Activated naive CD4-positive, alpha-beta T cell treated with anti-CD3 and anti-CD28 coated beads, Interleukin-2, amount 10 ng/mL, durations not matched to agents 7 days and 5 days (primary cell): ENCODE measurements at regions not wholly inside any gene's neighbourhood (a gene's known extent, or its start where the extent isn't known, plus 50 kb on each side); places are given as distances from the start of the nearest gene placed in this dataset.

Experiments used
- CTCF ChIA-PET: fragments of 350-600 bp; sonication (Branson Sonifier 250); formaldehyde crosslinking; loops from one replicate; lab custom pipeline; 2021; ENCODE audit warnings: antibody characterized with exemption; lab: Charles Lee
- DNase-seq: peaks from one replicate; pipeline ENCODE4 v3.0.0-alpha.2; 2020
- H3K27ac Mint-ChIP-seq: one replicate; pipeline ENCODE4 v1.8.0; 2021; ENCODE audit warnings: mild to moderate bottlenecking, moderate library complexity, mixed read lengths
- H3K27me3 Mint-ChIP-seq: one replicate; pipeline ENCODE4 v1.8.0; 2021; ENCODE audit warnings: mild to moderate bottlenecking, mixed read lengths
- H3K36me3 Mint-ChIP-seq: one replicate; pipeline ENCODE4 v1.8.0; 2021; ENCODE audit warnings: mixed read lengths
- H3K4me1 Mint-ChIP-seq: one replicate; pipeline ENCODE4 v1.8.0; 2021; ENCODE audit warnings: mixed read lengths
- H3K4me3 Mint-ChIP-seq: one replicate; pipeline ENCODE4 v1.8.0; 2021; ENCODE audit warnings: mild to moderate bottlenecking, moderate library complexity, mixed read lengths
- H3K9me3 Mint-ChIP-seq: one replicate; pipeline ENCODE4 v1.8.0; 2021; ENCODE audit warnings: mixed read lengths

DNA sequence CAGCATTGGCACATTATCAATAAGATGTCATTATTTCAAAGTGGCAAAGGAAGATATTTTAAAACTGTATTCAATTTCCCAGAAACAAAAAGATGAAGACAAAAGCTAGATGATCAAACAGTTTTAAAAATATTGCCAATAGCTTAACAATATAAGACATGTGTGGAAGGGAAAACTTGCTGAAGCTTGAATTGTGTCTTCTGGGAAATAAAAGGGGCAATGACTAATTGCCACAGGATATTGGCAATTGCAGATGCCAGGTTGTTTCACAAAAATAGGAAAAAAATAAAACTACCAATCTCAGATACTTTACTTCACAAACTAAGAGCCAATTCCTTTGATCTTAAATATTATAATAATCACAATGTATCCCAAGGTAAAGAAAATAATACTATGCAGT lies 679.8 kb upstream of the ADAMTS5 start:
- H3K27ac Mint-ChIP-seq = no peak overlapping the region
- no peak for DNase-seq
- CTCF ChIA-PET = no interaction called here

GRCh38 chr21:27646056-27646455 lies 679.2 kb upstream of the ADAMTS5 start:
- Mint-ChIP-seq H3K9me3 (peaks cover 1% of the 10 kb centered on the region), H3K27ac (no peak overlapping the region), H3K4me1 (no peaks in the 10 kb centered on the region), H3K36me3 (no peaks in the 10 kb centered on the region), H3K4me3 (no peak overlapping the region), H3K27me3 (no peaks in the 10 kb centered on the region)
- DNase-seq = no peak
- CTCF ChIA-PET = no interaction called here

More for the DNA sequence above, 679.8 kb upstream of the ADAMTS5 start:
- Mint-ChIP-seq H3K36me3 (no peaks in the 10 kb centered on the region), H3K4me3 (no peak overlapping the region), H3K27me3 (no peaks in the 10 kb centered on the region), H3K9me3 (peaks cover 1% of the 10 kb centered on the region), H3K4me1 (no peaks in the 10 kb centered on the region)

DNA sequence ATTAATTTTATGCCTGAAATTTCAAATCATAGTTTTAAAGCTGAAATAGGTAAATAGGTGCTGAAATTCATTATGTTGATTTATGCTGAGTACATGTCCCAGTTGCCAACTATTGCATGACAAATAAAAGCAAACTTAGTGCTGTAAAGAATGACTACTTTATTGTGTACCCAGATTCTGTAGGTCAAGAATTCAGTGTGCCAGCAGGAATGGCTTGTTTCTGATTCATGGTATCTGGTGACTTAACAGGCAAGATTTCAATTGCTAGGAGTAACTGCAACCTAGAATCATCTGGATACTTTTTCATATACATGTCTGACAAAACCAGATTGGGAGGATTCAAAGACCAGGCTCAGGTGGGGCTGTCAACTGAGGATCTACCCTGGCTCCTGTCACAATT lies 678.4 kb upstream of the ADAMTS5 start:
- H3K27ac Mint-ChIP-seq = no peak overlapping the region

GRCh38 chr21:27643326-27643725 lies 676.4 kb upstream of the ADAMTS5 start:
- no peak for DNase-seq
- H3K36me3 Mint-ChIP-seq = no peaks in the 10 kb centered on the region
- H3K27ac Mint-ChIP-seq = no peak overlapping the region
- CTCF ChIA-PET = no interaction called here
- H3K4me1 Mint-ChIP-seq = no peaks in the 10 kb centered on the region
- H3K4me3 Mint-ChIP-seq = no peak overlapping the region
- peaks cover 1% of the 10 kb centered on the region for H3K9me3 Mint-ChIP-seq
- no peaks in the 10 kb centered on the region for H3K27me3 Mint-ChIP-seq

More for the DNA sequence above, 678.4 kb upstream of the ADAMTS5 start:
- no peak for DNase-seq
- Mint-ChIP-seq H3K9me3 (peaks cover 1% of the 10 kb centered on the region), H3K4me3 (no peak overlapping the region), H3K27me3 (no peaks in the 10 kb centered on the region), H3K36me3 (no peaks in the 10 kb centered on the region), H3K4me1 (no peaks in the 10 kb centered on the region)
- CTCF ChIA-PET = no interaction called here

- H3K9me3 Mint-ChIP-seq = peaks cover 6% of the 10 kb centered on the region
- no peaks in the 10 kb centered on the region for H3K36me3 Mint-ChIP-seq
- H3K4me3 Mint-ChIP-seq = no peak overlapping the region
- DNase-seq = no peak
- CTCF ChIA-PET = no interaction called here
- no peaks in the 10 kb centered on the region for H3K27me3 Mint-ChIP-seq
- no peaks in the 10 kb centered on the region for H3K4me1 Mint-ChIP-seq
- no peak overlapping the region for H3K27ac Mint-ChIP-seq
Measured at GRCh38 chr21:27639286-27639685, 672.4 kb upstream of the ADAMTS5 start.

- DNase-seq = no peak
- CTCF ChIA-PET = no interaction called here
- Mint-ChIP-seq H3K36me3 (no peaks in the 10 kb centered on the region), H3K4me1 (no peaks in the 10 kb centered on the region), H3K4me3 (no peak overlapping the region), H3K9me3 (peaks cover 6% of the 10 kb centered on the region), H3K27me3 (no peaks in the 10 kb centered on the region), H3K27ac (no peak overlapping the region)
Measured at GRCh38 chr21:27636656-27637055, 669.8 kb upstream of the ADAMTS5 start.

DNA sequence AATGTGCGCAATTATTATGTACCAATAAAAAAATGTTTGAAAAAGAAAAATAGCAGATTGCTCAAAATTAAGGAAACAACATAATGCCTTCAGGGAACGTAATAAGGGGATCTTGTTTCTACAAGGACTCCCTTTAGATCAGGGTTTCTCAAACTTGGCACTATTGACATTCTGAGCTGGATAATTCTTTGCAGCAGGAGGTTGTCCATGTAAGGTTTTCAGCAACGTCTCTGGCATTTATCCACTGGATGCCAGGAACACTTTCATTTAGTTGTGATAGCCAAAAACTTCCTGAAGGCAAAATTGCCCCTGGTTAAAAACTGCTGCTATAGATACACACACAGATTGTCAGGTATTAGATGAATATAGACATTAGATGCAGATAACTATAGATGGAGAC lies 666.7 kb upstream of the ADAMTS5 start:
- H3K27me3 Mint-ChIP-seq = no peaks in the 10 kb centered on the region
- no peak overlapping the region for H3K4me3 Mint-ChIP-seq
- no peak for DNase-seq
- H3K9me3 Mint-ChIP-seq = peaks cover 11% of the 10 kb centered on the region
- H3K4me1 Mint-ChIP-seq = no peaks in the 10 kb centered on the region
- CTCF ChIA-PET = no interaction called here
- H3K27ac Mint-ChIP-seq = no peak overlapping the region
- no peaks in the 10 kb centered on the region for H3K36me3 Mint-ChIP-seq

DNA sequence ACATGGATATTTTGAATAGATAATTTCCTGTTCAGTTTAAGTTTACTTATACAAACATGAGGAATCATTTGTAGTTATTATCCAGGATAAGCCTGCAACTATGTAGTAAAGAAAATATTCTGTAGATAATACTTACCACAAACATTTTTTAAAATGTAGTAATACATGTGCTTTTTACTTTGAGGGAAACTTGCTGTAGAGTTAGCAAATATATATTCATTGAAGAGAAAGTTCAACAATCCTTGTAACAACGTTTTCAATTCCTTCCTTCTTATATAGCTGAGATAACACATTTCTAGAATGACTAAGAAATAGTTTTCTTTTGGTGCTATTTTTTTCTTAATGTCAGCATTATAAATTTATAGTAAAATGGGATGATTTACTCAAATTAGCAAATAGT lies 664.6 kb upstream of the ADAMTS5 start:
- DNase-seq = no peak
- CTCF ChIA-PET = no interaction called here
- H3K36me3 Mint-ChIP-seq = no peaks in the 10 kb centered on the region
- no peak overlapping the region for H3K27ac Mint-ChIP-seq
- no peaks in the 10 kb centered on the region for H3K27me3 Mint-ChIP-seq
- H3K9me3 Mint-ChIP-seq = peaks cover 9% of the 10 kb centered on the region
- H3K4me3 Mint-ChIP-seq = no peak overlapping the region
- H3K4me1 Mint-ChIP-seq = no peaks in the 10 kb centered on the region

GRCh38 chr21:27622631-27623030 lies 655.7 kb upstream of the ADAMTS5 start:
- Mint-ChIP-seq H3K36me3 (no peaks in the 10 kb centered on the region), H3K4me3 (no peak overlapping the region), H3K4me1 (no peaks in the 10 kb centered on the region), H3K9me3 (peaks cover 14% of the 10 kb centered on the region), H3K27me3 (no peaks in the 10 kb centered on the region), H3K27ac (no peak overlapping the region)
- DNase-seq = no peak
- CTCF ChIA-PET = no interaction called here

GRCh38 chr21:27614231-27614630 lies 647.3 kb upstream of the ADAMTS5 start:
- Mint-ChIP-seq H3K9me3 (peaks cover 2% of the 10 kb centered on the region), H3K27me3 (no peaks in the 10 kb centered on the region), H3K4me1 (no peaks in the 10 kb centered on the region), H3K36me3 (no peaks in the 10 kb centered on the region), H3K4me3 (no peak overlapping the region), H3K27ac (no peak overlapping the region)
- CTCF ChIA-PET = no interaction called here
- no peak for DNase-seq

DNA sequence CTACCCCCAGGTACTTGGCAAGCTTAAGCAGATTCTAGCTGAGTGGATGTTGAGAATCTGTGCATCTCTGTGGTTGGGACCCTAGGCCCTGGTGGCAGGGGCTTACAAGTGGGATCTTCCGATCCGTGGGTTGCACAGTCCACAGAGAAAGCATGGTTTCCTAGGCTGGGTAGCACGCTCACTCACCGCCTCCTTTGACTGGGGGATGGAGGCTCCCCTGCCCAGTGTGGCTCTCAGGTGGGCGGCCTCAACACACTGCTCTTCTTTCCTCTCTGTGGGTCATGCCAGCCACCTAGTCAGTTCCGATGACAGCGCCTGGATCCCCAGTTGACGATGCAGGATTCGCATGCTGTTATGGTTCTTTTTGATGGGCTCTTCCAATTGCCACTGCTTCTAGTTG lies 639.5 kb upstream of the ADAMTS5 start:
- Mint-ChIP-seq H3K4me1 (no peaks in the 10 kb centered on the region), H3K36me3 (no peaks in the 10 kb centered on the region), H3K27me3 (no peaks in the 10 kb centered on the region), H3K9me3 (peaks cover 20% of the 10 kb centered on the region), H3K4me3 (no peak overlapping the region), H3K27ac (no peak overlapping the region)
- CTCF ChIA-PET = no interaction called here
- no peak for DNase-seq

DNA sequence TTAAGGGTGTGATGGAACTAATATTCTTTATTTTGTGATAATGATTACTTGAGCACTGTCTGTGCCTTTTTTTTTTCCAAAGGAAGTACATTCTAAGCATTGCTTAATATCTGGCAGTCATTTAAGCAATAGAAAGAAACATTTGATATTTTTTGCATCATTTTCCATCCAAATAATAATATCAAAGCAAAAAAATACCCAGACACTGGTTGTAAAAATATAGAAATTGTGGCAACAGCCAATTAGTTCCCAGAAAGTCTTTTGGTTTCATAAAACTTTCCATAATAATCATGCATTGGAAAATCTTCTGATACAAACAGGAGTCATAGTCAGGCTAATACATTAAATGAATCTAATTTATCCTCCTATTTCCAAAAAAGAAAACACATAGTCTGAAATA lies 629.3 kb upstream of the ADAMTS5 start:
- H3K9me3 Mint-ChIP-seq = peaks cover 8% of the 10 kb centered on the region
- no peak for DNase-seq
- no peak overlapping the region for H3K4me3 Mint-ChIP-seq
- H3K36me3 Mint-ChIP-seq = no peaks in the 10 kb centered on the region
- H3K27ac Mint-ChIP-seq = no peak overlapping the region
- CTCF ChIA-PET = no interaction called here
- H3K4me1 Mint-ChIP-seq = no peaks in the 10 kb centered on the region
- H3K27me3 Mint-ChIP-seq = no peaks in the 10 kb centered on the region

GRCh38 chr21:27595716-27596115 lies 628.8 kb upstream of the ADAMTS5 start:
- no peak overlapping the region for H3K27ac Mint-ChIP-seq
- H3K4me1 Mint-ChIP-seq = no peaks in the 10 kb centered on the region
- no peaks in the 10 kb centered on the region for H3K27me3 Mint-ChIP-seq
- H3K36me3 Mint-ChIP-seq = no peaks in the 10 kb centered on the region
- DNase-seq = no peak
- CTCF ChIA-PET = no interaction called here
- no peak overlapping the region for H3K4me3 Mint-ChIP-seq
- H3K9me3 Mint-ChIP-seq = peaks cover 8% of the 10 kb centered on the region

DNA sequence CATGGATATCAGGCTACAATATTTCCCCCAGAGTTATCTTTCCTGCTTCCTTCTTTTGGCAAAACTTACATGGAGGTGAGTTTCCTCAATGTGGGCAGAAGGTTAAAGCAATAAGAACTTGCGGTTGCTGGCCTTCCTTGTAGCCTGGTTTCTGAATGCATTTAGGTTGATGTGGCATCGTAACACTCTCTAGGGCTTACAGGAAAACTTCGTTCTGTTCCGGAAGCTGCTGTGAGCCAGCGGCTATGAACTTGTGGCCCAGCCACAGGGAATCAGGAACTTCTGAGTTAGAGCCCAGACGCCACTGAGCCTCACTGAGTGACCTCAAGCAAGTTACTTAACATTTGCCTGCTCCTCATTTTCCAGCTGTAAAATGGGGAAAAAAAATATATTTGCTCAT lies 623.4 kb upstream of the ADAMTS5 start:
- CTCF ChIA-PET = no interaction called here
- DNase-seq = no peak
- Mint-ChIP-seq H3K27ac (no peak overlapping the region), H3K36me3 (no peaks in the 10 kb centered on the region), H3K27me3 (no peaks in the 10 kb centered on the region), H3K4me3 (no peak overlapping the region), H3K9me3 (peaks cover 4% of the 10 kb centered on the region), H3K4me1 (no peaks in the 10 kb centered on the region)

DNA sequence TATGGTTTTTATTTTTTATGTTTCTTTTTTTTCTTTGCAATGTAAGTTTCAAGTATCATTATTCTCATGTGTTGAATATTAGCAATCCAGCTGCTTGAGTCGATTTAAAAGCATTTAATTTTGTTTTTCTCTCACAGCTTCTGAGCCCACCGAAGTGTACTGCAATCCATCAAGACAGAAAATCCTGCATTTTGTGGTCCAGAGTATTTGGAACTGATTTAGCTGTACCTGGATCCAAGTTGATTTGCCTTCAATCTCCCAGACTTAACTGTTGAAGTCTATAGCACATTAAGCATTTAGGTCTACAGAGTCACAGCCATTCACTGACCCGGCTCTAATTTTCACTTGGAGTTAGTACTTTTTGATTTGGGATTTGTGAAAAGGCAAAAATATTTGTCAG lies 622.9 kb upstream of the ADAMTS5 start:
- no peaks in the 10 kb centered on the region for H3K36me3 Mint-ChIP-seq
- no peak overlapping the region for H3K27ac Mint-ChIP-seq
- CTCF ChIA-PET = no interaction called here
- H3K4me1 Mint-ChIP-seq = no peaks in the 10 kb centered on the region
- H3K27me3 Mint-ChIP-seq = no peaks in the 10 kb centered on the region
- H3K9me3 Mint-ChIP-seq = peaks cover 4% of the 10 kb centered on the region
- H3K4me3 Mint-ChIP-seq = no peak overlapping the region
- DNase-seq = no peak

- Mint-ChIP-seq H3K9me3 (peaks cover 5% of the 10 kb centered on the region), H3K36me3 (no peaks in the 10 kb centered on the region), H3K27me3 (no peaks in the 10 kb centered on the region), H3K27ac (no peak overlapping the region), H3K4me1 (no peaks in the 10 kb centered on the region), H3K4me3 (no peak overlapping the region)
- CTCF ChIA-PET = no interaction called here
- DNase-seq = no peak
Measured at GRCh38 chr21:27586986-27587385, 620.1 kb upstream of the ADAMTS5 start.
